GM18951 (cell line): ENCODE measurements at regions not wholly inside any gene's neighbourhood (a gene's known extent, or its start where the extent isn't known, plus 50 kb on each side); places are given as distances from the start of the nearest gene placed in this dataset.
"Not testable (repeated sequence)": the region's sequence is repeated elsewhere in the genome, so short reads cannot be mapped to it uniquely, and the experiment has no call there.

Experiments used
- POLR2A ChIP-seq: IDR thresholded peaks from 4 replicates; pipeline ENCODE4 v1.6.1; 2011; ENCODE audit warnings: mild to moderate bottlenecking; ENCODE audit not compliant: insufficient read length, insufficient read depth; ENCODE audit errors: extremely low read depth
- in situ Hi-C: fragments of 300-500 bp; cut with MboI; formaldehyde crosslinking; loops from one replicate; pipeline ENCODE4 v1.12.0; 2022; ENCODE audit warnings: low sequenced_read_pairs, mixed read lengths, inconsistent platforms; ENCODE audit not compliant: unreplicated experiment

- in situ Hi-C loops: no loop called here
- TF ChIP-seq POLR2A: no peak
These were observed 60.4 kb upstream of the INSIG1 start for GRCh38 chr7:155237297-155237696.

GRCh38 chr7:155237730-155238129 lies 59.9 kb upstream of the INSIG1 start:
- in situ Hi-C loops: no loop called here
- TF ChIP-seq POLR2A: no peak

- in situ Hi-C loops: not testable (repeated sequence)
These were observed 58.1 kb upstream of the INSIG1 start for GRCh38 chr7:155239431-155240087.

GRCh38 chr7:155244675-155245074 lies 53.0 kb upstream of the INSIG1 start:
- in situ Hi-C loops: no loop called here
- no peak for TF ChIP-seq POLR2A

- TF ChIP-seq POLR2A: no peak
- in situ Hi-C loops: no loop called here
These were observed 50.0 kb upstream of the INSIG1 start for GRCh38 chr7:155247479-155248365.
